ENCODE measurements at regions not wholly inside any gene's neighbourhood (a gene's known extent, or its start where the extent isn't known, plus 50 kb on each side); places are given as distances from the start of the nearest gene placed in this dataset.

DNA sequence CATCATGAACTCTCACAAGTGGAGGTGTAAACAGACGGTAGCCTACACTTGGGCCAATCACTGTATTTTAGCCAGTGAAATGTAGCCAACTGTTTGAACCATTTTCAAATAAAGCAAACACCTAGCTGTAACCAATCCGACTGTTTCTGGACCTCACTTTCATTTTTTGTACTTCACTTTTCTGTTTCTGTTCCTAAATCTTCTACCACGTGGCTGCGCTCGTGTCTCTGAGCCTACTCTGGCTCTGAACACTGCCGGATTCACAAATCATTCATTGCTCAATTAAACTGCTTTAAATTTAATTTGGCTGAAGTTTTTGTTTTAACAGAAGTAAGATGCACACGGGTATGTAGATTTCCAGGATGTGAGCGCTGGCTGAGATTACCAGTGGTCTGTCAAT, 319.1 kb downstream of the RAPGEF2 start:
- H3K4me3 ChIP-seq: no peak overlapping the region
- TF ChIP-seq, protein P1, sequence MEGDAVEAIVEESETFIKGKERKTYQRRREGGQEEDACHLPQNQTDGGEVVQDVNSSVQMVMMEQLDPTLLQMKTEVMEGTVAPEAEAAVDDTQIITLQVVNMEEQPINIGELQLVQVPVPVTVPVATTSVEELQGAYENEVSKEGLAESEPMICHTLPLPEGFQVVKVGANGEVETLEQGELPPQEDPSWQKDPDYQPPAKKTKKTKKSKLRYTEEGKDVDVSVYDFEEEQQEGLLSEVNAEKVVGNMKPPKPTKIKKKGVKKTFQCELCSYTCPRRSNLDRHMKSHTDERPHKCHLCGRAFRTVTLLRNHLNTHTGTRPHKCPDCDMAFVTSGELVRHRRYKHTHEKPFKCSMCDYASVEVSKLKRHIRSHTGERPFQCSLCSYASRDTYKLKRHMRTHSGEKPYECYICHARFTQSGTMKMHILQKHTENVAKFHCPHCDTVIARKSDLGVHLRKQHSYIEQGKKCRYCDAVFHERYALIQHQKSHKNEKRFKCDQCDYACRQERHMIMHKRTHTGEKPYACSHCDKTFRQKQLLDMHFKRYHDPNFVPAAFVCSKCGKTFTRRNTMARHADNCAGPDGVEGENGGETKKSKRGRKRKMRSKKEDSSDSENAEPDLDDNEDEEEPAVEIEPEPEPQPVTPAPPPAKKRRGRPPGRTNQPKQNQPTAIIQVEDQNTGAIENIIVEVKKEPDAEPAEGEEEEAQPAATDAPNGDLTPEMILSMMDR (IDR thresholded peaks at IDR 0.05): no peak
- no peaks in the 10 kb centered on the region for H3K36me3 ChIP-seq
- WGBS, 2 donors: 85 to 89% methylated on average over 8 of the region's 8 CpGs
- peaks cover 0 to 5% (median 0%) of the 10 kb centered on the region in 9 donors for H3K4me1 ChIP-seq
- DNase-seq (no peak), ATAC-seq (no peak)
- H3K9me3 ChIP-seq: peaks cover 0 to 35% (median 10%) of the 10 kb centered on the region in 11 donors
- intact Hi-C loops (cut with DNase I): loop anchor here in 1 of 10 donors (10.0 kb wide), 1 partner anchor 57 kb away; no protein-coding TSS in a partner anchor
- H3K27me3 ChIP-seq: no peaks in the 10 kb centered on the region
- no peak overlapping the region for H3K27ac ChIP-seq

DNA sequence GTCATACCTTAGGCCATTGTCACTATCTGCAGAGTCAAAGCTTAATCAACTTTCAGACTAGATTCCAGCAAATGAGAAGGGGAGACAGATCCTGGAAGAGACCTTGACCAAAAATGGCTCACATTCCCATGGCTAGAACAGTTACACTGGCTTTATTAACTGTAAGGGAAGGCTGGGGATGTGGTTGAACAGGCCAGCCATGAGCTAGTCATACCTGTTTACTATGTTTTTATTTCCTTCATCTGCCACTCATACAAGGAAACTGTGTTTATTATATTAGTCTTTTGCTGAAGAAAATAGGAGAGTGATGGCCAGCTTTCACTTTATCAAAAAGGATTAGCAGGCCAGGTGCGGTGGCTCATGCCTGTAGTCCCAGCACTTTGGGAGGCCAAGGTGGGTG, 319.7 kb downstream of the RAPGEF2 start:
- intact Hi-C loops (cut with DNase I): loop anchor here in 1 of 10 donors (10.0 kb wide), 1 partner anchor 58 kb away; no protein-coding TSS in a partner anchor
- Histone ChIP-seq H3K27ac (no peak overlapping the region), H3K27me3 (no peaks in the 10 kb centered on the region), H3K4me3 (no peak overlapping the region), H3K9me3 (peaks cover 0 to 33% (median 10%) of the 10 kb centered on the region in 11 donors), H3K4me1 (peaks cover 0 to 5% (median 0%) of the 10 kb centered on the region in 9 donors), H3K36me3 (no peaks in the 10 kb centered on the region)
- ATAC-seq (no peak), DNase-seq (no peak)
- 94 to 96% methylated on average over 1 of the region's 1 CpG for WGBS, 2 donors
- TF ChIP-seq, protein P1 (IDR thresholded peaks at IDR 0.05): no peak

DNA sequence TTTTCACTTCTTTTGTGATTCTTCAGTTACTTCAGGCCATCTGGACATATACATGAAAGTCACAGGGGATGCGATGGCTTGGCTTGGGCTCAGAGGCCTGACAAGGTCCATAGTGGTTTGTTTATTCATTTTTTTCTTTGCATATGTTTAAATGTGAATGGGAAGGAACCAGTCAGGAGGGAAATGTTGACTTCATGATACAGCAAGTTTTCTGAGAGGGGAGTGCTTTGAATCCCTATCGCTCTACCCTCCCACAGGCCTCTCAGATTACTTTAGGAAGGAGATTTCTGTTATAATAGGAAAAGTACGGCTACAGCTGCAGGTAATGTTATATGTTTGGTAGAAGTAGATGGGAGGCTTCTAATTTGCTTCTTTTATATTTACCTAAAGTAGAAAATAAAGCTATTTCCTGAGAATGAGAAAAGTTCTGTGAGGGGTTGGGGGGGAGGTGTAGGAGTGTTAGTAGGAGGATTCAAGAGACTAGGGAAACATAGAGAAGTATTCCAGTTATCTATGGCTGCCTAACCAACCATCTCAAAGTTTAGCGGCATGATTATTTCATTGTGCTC, 322.9 kb downstream of the RAPGEF2 start:
- WGBS, 2 donors: 66 to 77% methylated on average over 4 of the region's 4 CpGs
- no peak for ATAC-seq
- DNase-seq: no peak
- intact Hi-C loops (cut with DNase I): loop anchor here in 2 of 10 donors (5.0 to 10.0 kb wide), 2 partner anchors 59 to 61 kb away; no protein-coding TSS in a partner anchor
- Histone ChIP-seq H3K36me3 (no peaks in the 10 kb centered on the region), H3K27me3 (no peaks in the 10 kb centered on the region), H3K4me1 (peaks cover 4 to 24% (median 13%) of the 10 kb centered on the region in 9 donors), H3K4me3 (no peak overlapping the region), H3K9me3 (peaks cover 0 to 4% (median 0%) of the 10 kb centered on the region in 11 donors), H3K27ac (no peak overlapping the region)
- TF ChIP-seq, protein P1 (IDR thresholded peaks at IDR 0.05): no peak

DNA sequence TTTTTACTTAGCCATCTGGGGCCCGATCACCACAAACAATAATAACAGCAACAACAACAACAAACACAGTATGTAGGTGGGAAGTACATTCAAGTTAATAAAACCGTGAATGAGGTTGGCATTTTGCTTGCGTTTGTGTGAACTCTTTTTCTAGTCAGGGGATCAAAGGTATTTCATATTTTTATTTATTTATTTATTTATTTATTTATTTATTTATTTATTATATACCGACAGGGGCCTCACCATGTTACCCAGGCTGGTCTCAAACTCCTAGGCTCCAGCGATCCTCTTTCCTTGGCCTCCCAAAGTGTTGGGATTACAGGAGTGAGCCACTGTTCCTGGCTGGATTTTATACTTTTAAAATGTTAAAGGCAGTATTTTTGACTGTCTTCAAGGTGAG, 325.4 kb downstream of the RAPGEF2 start:
- no peak overlapping the region for H3K27ac ChIP-seq
- H3K4me1 ChIP-seq: peaks cover 4 to 24% (median 13%) of the 10 kb centered on the region in 9 donors
- H3K27me3 ChIP-seq: no peaks in the 10 kb centered on the region
- ATAC-seq: no peak
- TF ChIP-seq, protein P1 (IDR thresholded peaks at IDR 0.05): no peak
- H3K4me3 ChIP-seq: no peak overlapping the region
- no peak for DNase-seq
- intact Hi-C loops (cut with DNase I): loop anchor here in 2 of 10 donors (5.0 to 10.0 kb wide), 2 partner anchors 61 to 63 kb away; no protein-coding TSS in a partner anchor
- 93 to 96% methylated on average over 5 of the region's 5 CpGs for WGBS, 2 donors
- no peaks in the 10 kb centered on the region for H3K9me3 ChIP-seq
- H3K36me3 ChIP-seq: no peaks in the 10 kb centered on the region
